IMR-90 (cell line): ENCODE measurements at regions not wholly inside any gene's neighbourhood (a gene's known extent, or its start where the extent isn't known, plus 50 kb on each side); places are given as distances from the start of the nearest gene placed in this dataset.

Experiments used
- ATAC-seq: fragments of 200-7000 bp; cut with Tn5 transposase; 2 replicates; pipeline ENCODE4 v1.9.1; 2020; ENCODE audit warnings: low read depth, mild to moderate bottlenecking, moderate library complexity
- BruUV-seq: library from RNA; stranded (reverse); fragments of 400-500 nt; replicated peaks from 2 replicates; lab custom pipeline; 2021; lab: Mats Ljungman, UMichigan
- CTCF ChIA-PET: fragments of 300-600 bp; formaldehyde crosslinking; extraction: SDS; loops from one replicate; lab custom pipeline; 2021; ENCODE audit warnings: antibody characterized with exemption; lab: Yijun Ruan, JAX
- POLR2A ChIA-PET: fragments of 300-600 bp; sonication (Branson Sonifier 250); formaldehyde crosslinking; loops from one replicate; lab custom pipeline; 2022; ENCODE audit warnings: antibody characterized with exemption; ENCODE audit not compliant: unreplicated experiment; lab: Charles Lee
- DNase-seq: peaks from one replicate; pipeline ENCODE4 v3.0.0; 2013
- H2AFZ ChIP-seq: replicated peaks from 2 replicates; pipeline ENCODE3; 2013; ENCODE audit warnings: low read length, mild to moderate bottlenecking; ENCODE audit not compliant: poor library complexity
- H2AK5ac ChIP-seq: 2 replicates; pipeline ENCODE4 v1.6.1; 2013; ENCODE audit warnings: low read depth, low read length, inconsistent platforms
- H2AK9ac ChIP-seq: replicated peaks from 2 replicates; pipeline ENCODE3; 2013; ENCODE audit warnings: mild to moderate bottlenecking, low read depth, low read length, moderate library complexity; ENCODE audit not compliant: poor library complexity
- H2BK120ac ChIP-seq: 2 replicates; pipeline ENCODE4 v1.6.1; 2013; ENCODE audit warnings: low read depth, low read length, inconsistent platforms
- H2BK15ac ChIP-seq: 3 replicates; pipeline ENCODE4 v1.6.1; 2013; ENCODE audit warnings: low read depth, low read length, inconsistent platforms
- H2BK20ac ChIP-seq: 2 replicates; pipeline ENCODE4 v1.6.1; 2013; ENCODE audit warnings: low read depth, mild to moderate bottlenecking, inconsistent platforms, low read length, moderate library complexity
- H2BK5ac ChIP-seq: 2 replicates; pipeline ENCODE4 v1.6.1; 2013; ENCODE audit warnings: mild to moderate bottlenecking, low read depth, low read length, inconsistent platforms; ENCODE audit not compliant: poor library complexity, severe bottlenecking
- H3K14ac ChIP-seq: replicated peaks from 2 replicates; pipeline ENCODE4 v1.6.1; 2013; ENCODE audit warnings: low read depth, low read length, inconsistent platforms
- H3K18ac ChIP-seq: 2 replicates; pipeline ENCODE4 v1.6.1; 2013; ENCODE audit warnings: low read depth, low read length, control low read depth
- H3K23ac ChIP-seq: 2 replicates; pipeline ENCODE4 v1.6.1; 2013; ENCODE audit warnings: low read depth, low read length, inconsistent platforms
- H3K27ac ChIP-seq: 2 replicates; pipeline ENCODE4 v1.5.1; 2013; ENCODE audit warnings: mild to moderate bottlenecking, control low read depth, low read length; ENCODE audit not compliant: insufficient read depth
- H3K27me3 ChIP-seq: 2 replicates; pipeline ENCODE4 v1.6.1; 2013; ENCODE audit warnings: low read length; ENCODE audit not compliant: control insufficient read depth, insufficient read depth
- H3K36me3 ChIP-seq: 2 replicates; pipeline ENCODE4 v1.6.1; 2013; ENCODE audit warnings: low read length, mixed read lengths; ENCODE audit not compliant: control insufficient read depth, insufficient read depth
- H3K4ac ChIP-seq: 2 replicates; pipeline ENCODE4 v1.6.1; 2013; ENCODE audit warnings: low read depth, low read length, inconsistent platforms
- H3K4me1 ChIP-seq: 2 replicates; pipeline ENCODE4 v1.6.1; 2013; ENCODE audit warnings: low read length, mixed read lengths; ENCODE audit not compliant: control insufficient read depth, insufficient read depth
- H3K4me2 ChIP-seq: 2 replicates; pipeline ENCODE4 v1.6.1; 2013; ENCODE audit warnings: low read depth, mild to moderate bottlenecking, control low read depth, low read length, moderate library complexity
- H3K4me3 ChIP-seq: 2 replicates; pipeline ENCODE4 v1.5.1; 2013; ENCODE audit warnings: low read depth, mild to moderate bottlenecking, control low read depth, low read length, moderate library complexity; ENCODE audit not compliant: insufficient read depth
- H3K56ac ChIP-seq: 2 replicates; pipeline ENCODE4 v1.6.1; 2013; ENCODE audit warnings: low read length, inconsistent platforms; ENCODE audit not compliant: insufficient read depth; ENCODE audit errors: extremely low read depth
- H3K79me1 ChIP-seq, 2 experiments: 2 replicates each; pipeline ENCODE4 v1.6.1; 2013; ENCODE audit warnings: low read length in 2 of 2, inconsistent platforms in 1 of 2, low read depth in 1 of 2
- H3K9ac ChIP-seq: 2 replicates; pipeline ENCODE4 v1.6.1; 2013; ENCODE audit warnings: low read depth, low read length, control low read depth
- H3K9me1 ChIP-seq: 2 replicates; pipeline ENCODE4 v1.6.1; 2013; ENCODE audit warnings: low read length, inconsistent platforms; ENCODE audit not compliant: insufficient read depth
- H3K9me3 ChIP-seq: 2 replicates; pipeline ENCODE4 v1.6.1; 2013; ENCODE audit warnings: low read length; ENCODE audit not compliant: control insufficient read depth, insufficient read depth
- H4K20me1 ChIP-seq: 2 replicates; pipeline ENCODE4 v1.6.1; 2013; ENCODE audit warnings: low read length, inconsistent platforms; ENCODE audit not compliant: insufficient read depth
- H4K5ac ChIP-seq: 2 replicates; pipeline ENCODE4 v1.6.1; 2013; ENCODE audit warnings: mild to moderate bottlenecking, low read depth, low read length, control low read depth
- H4K8ac ChIP-seq, 2 experiments: 2 replicates each; pipeline ENCODE4 v1.6.1; 2013; ENCODE audit warnings: low read depth in 2 of 2, low read length in 2 of 2, control low read depth in 1 of 2, inconsistent platforms in 1 of 2
- H4K91ac ChIP-seq: 2 replicates; pipeline ENCODE4 v1.6.1; 2013; ENCODE audit warnings: low read depth, low read length, inconsistent platforms; ENCODE audit not compliant: insufficient read depth
- BHLHE40 ChIP-seq: fragments of 150-350 bp; IDR thresholded peaks from 2 replicates; pipeline ENCODE4 v1.6.1; 2016; ENCODE audit warnings: mild to moderate bottlenecking, low read depth, low read length
- CTCF ChIP-seq: conservative IDR thresholded peaks from 2 replicates; pipeline ENCODE4 v1.5.1; 2012; ENCODE audit warnings: mild to moderate bottlenecking, low read depth, low read length, improper control_type of control experiment
- ELK1 ChIP-seq: fragments of 150-350 bp; IDR thresholded peaks from 2 replicates; pipeline ENCODE4 v1.6.1; 2016; ENCODE audit warnings: low read depth, mild to moderate bottlenecking, low read length, moderate library complexity, borderline replicate concordance
- MAFK ChIP-seq: IDR thresholded peaks from 2 replicates; pipeline ENCODE4 v1.6.1; 2012; ENCODE audit warnings: low read depth, low read length, improper control_type of control experiment
- RAD21 ChIP-seq: IDR thresholded peaks from 2 replicates; pipeline ENCODE4 v1.6.1; 2012; ENCODE audit warnings: low read length, improper control_type of control experiment
- SMC3 ChIP-seq: fragments of 150-350 bp; IDR thresholded peaks from 2 replicates; pipeline ENCODE4 v1.6.1; 2016; ENCODE audit warnings: low read depth, mild to moderate bottlenecking, antibody characterized with exemption, low read length, moderate library complexity
- WGBS, 2 experiments: methylation state at CpG; one replicate each; pipeline versions ENCODE4 v1.1.5 to v1.1.7; 2013; ENCODE audit warnings: missing lambda C conversion rate in 2 of 2; ENCODE audit not compliant: insufficient read length in 1 of 2; ENCODE audit errors: extremely low coverage in 2 of 2; 5-methylcytosine and 5-hydroxymethylcytosine counted together
- dilution Hi-C: fragments of 300-500 bp; cut with HindIII; formaldehyde crosslinking; loops from one replicate; pipeline ENCODE4 v1.14.3; 2018; ENCODE audit warnings: low sequenced_read_pairs; ENCODE audit not compliant: unreplicated experiment
- in situ Hi-C: fragments of 300-500 bp; cut with MboI; formaldehyde crosslinking; loops from 3 replicates; pipeline ENCODE4 v1.14.3; 2019; ENCODE audit warnings: low sequenced_read_pairs, inconsistent platforms, mixed read lengths
- intact Hi-C: fragments of 100-400 bp; cut with micrococcal nuclease; formaldehyde crosslinking; loops from 2 replicates; pipeline ENCODE4 v1.10.0; 2022

GRCh38 chr14:95452176-95452892 is 64.1 kb downstream of the SYNE3 start:
- no peak overlapping the region for H2BK15ac ChIP-seq
- POLR2A ChIA-PET: no interaction called here

More at GRCh38 chr14:95452176-95452892, 64.1 kb downstream of the SYNE3 start:
- no peak overlapping the region for H3K27ac ChIP-seq
- H4K5ac ChIP-seq: no peak overlapping the region
- TF ChIP-seq BHLHE40 (no peak), SMC3 (peak; percentile 34; the same call in 1 of the 2 replicates), RAD21 (peak; percentile 42), ELK1 (no peak), MAFK (no peak), CTCF (peak; percentile 49)
- H2BK120ac ChIP-seq: no peak overlapping the region
- H2BK20ac ChIP-seq: no peak overlapping the region
- no peak overlapping the region for H4K8ac ChIP-seq
- H3K23ac ChIP-seq: no peak overlapping the region
- no peaks in the 10 kb centered on the region for H3K79me1 ChIP-seq
- intact Hi-C loops: no loop called here
- H3K36me3 ChIP-seq: peaks cover 13% of the 10 kb centered on the region; the same call in 1 of the 2 replicates
- H3K4me3 ChIP-seq: no peak overlapping the region
- H3K9ac ChIP-seq: no peak overlapping the region
- H3K9me1 ChIP-seq: peaks cover 3% of the 10 kb centered on the region
- H3K4me2 ChIP-seq: no peak overlapping the region
- H3K56ac ChIP-seq: no peak overlapping the region
- H2AFZ ChIP-seq: no peak overlapping the region
- no peak overlapping the region for H3K18ac ChIP-seq
- H2AK5ac ChIP-seq: no peak overlapping the region
- H4K91ac ChIP-seq: no peak overlapping the region
- CTCF ChIA-PET: interaction anchor here (0.7 to 1.4 kb wide), 7 partner anchors 9 to 71 kb away, joined by 3 to 6 read pairs (median 4); no protein-coding TSS in a partner anchor
- in situ Hi-C loops: no loop called here
- no peak overlapping the region for H3K4ac ChIP-seq
- dilution Hi-C loops: no loop called here
- no peaks in the 10 kb centered on the region for H3K9me3 ChIP-seq
- H2BK5ac ChIP-seq: no peak overlapping the region
- H3K14ac ChIP-seq: no peak overlapping the region
- no peak overlapping the region for H2AK9ac ChIP-seq
- H3K27me3 ChIP-seq: no peaks in the 10 kb centered on the region
- BruUV-seq: no TSS peak
- H3K4me1 ChIP-seq: no peaks in the 10 kb centered on the region
- ATAC-seq (peak; percentile 77), DNase-seq (no peak)
- no peaks in the 10 kb centered on the region for H4K20me1 ChIP-seq
- WGBS, 2 experiments: 87% methylated on average over 8 of the region's 18 CpGs; no CpG with 5 or more reads in 1 of the 2 experiments
